SHP77 treated with DMSO at 0.1 percent for 48 hours (cell line): ENCODE measurements at regions not wholly inside any gene's neighbourhood (a gene's known extent, or its start where the extent isn't known, plus 50 kb on each side); places are given as distances from the start of the nearest gene placed in this dataset.

ENCODE experiments used
- DNase-seq: peaks from one replicate; lab custom pipeline; 2025; lab: John Stamatoyannopoulos, UW

GRCh38 chr22:23409976-23410375 is 170.1 kb downstream of the IGLL1 start:
- no peak for DNase-seq

- no peak for DNase-seq
Measured at GRCh38 chr22:23408321-23408720, 171.8 kb downstream of the IGLL1 start.

DNA sequence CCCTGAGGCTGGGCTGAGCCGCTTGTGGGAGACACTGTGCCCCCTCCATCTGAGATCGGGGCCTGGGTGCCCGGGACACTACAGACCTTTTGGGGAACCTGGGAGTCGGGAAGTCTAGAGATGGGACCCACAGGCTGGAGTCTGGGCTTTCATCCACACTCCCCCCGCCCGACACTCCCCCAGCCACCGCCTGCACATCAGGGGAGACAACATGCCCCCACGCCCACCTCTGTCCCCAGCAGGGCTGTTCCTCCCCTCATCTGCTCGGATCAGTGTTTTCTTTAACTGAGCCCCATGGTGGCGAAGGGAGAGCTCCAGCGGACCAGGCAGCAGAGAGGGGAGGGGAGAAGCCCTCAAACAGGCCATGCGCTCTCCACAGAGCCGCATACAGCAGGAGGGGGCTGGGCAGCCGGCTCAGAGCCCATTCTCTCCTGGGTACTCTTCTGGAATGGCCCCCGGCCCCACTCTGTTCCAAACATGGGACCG is 174.7 kb downstream of the IGLL1 start:
- no peak for DNase-seq

DNA sequence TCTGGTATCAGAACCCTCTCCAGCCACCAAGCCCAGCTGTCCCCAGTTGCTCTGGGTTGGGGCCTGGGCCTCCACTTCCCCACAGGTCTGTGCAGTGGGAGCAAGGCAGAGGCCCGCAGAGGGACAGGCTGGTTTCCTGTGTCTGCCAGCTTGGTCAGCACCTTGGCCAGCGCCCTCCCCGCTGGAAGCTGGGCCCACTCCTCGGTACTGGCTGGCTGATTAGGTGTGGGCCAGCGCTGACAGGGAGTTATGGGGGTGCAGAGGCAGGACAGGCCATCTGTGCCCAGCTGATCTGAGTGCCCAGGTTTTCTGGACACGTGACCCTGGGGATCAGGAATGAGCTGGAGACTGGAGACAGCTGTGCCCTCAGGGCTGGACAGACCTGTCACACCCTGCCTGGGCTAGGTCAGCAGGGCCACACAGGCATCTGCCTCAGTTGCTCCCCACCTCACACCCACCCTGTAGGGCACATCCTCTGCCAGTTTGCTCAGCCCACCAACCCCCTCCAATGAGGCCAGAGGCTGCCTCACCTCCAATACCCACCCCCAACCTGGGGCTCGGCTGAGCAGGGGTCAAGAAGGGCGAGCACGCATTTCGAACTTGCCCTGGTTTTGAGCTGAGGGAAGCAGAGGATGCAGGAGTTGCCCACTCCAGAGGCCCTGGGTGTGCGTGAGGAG is 175.3 kb downstream of the IGLL1 start:
- no peak for DNase-seq

GRCh38 chr22:23403720-23404688 is 176.1 kb downstream of the IGLL1 start:
- no peak for DNase-seq

DNA sequence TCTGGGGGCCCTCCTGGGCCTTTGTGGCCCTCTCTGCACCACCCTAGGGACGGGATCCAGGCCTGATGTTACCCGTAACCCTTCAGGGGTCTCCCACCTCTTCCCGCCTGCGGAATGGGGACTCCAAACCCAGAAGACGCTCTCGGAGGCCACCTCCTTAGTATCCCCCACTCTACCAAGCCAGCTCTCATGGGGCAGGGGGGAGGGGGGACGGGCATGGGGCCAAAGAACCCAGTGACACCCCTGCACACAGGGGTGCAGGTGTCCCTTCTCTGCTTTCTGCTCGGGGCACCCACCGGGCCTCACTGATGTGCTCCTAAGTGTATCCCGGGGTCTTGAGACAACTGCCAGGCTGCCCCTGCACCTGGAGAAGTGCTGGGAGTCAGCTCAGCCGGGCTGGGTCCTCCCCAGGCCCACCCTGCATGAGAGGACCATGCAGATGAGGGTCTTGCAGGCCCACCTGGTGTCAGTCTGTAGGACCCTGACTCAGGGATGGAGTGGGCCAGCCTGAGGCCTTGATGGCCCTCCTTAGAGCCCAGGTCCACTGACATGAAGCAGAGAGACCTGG is 176.9 kb downstream of the IGLL1 start:
- DNase-seq, result no peak

- no peak for DNase-seq
Measured at GRCh38 chr22:23402275-23403151, 177.6 kb downstream of the IGLL1 start.

DNA sequence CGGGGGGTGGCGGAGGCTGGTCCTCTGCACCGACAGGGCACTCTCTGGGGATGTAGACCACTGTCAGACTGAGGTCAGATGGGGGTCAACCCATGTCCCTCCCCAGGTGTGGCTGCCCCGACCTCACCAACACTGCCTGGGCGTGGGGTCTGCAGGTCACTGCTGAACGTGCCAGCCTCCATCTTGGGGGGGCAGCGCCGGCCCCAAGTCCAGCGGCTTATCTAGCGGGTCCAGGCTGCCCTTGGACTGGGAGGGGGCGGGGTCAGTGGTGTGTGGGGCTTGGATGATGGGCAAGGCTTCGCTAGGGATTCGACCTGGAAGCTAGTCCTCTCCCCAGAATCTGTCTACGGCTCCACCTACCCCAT is 178.2 kb downstream of the IGLL1 start:
- no peak for DNase-seq

DNA sequence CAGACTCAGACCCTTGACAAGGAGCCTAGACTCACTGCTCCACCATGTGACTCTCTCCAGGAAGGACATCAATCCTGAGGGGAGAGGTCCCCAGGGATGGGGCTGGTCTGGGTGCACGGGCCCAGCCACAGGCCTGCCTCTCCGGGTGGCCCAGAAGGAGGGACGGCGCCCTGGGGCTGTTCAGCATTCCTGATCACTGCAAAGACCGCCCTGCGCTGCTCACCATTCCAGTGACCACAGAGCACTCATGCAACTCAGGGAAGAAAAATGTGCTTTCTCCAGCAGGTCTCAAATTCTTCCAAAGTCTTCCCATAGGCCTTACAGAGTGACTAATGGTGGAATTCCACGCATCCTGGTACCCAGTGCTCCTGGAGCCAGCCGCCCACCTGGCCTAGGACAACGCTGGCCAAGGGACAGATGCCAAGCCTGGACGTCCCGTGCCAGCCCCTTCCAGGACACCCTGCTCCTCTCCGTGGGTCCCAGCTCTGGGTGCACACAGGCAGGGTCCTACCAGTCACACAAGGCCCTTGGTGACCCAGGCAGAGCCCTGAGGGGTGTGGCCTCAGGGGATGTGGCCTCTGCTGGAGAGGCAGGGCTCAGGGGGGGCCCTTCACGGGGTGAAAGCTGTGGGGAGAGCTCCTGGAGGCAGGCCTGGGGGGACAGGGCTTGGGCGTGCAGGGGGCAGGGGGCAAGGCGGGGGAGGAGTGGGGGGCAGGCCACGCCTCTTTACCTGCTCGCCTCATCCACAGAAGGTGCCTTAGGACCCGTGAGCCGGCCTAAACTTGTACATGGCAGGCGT is 178.8 kb downstream of the IGLL1 start:
- no peak for DNase-seq

GRCh38 chr22:23400286-23400981 is 179.7 kb downstream of the IGLL1 start:
- DNase-seq, result no peak

DNA sequence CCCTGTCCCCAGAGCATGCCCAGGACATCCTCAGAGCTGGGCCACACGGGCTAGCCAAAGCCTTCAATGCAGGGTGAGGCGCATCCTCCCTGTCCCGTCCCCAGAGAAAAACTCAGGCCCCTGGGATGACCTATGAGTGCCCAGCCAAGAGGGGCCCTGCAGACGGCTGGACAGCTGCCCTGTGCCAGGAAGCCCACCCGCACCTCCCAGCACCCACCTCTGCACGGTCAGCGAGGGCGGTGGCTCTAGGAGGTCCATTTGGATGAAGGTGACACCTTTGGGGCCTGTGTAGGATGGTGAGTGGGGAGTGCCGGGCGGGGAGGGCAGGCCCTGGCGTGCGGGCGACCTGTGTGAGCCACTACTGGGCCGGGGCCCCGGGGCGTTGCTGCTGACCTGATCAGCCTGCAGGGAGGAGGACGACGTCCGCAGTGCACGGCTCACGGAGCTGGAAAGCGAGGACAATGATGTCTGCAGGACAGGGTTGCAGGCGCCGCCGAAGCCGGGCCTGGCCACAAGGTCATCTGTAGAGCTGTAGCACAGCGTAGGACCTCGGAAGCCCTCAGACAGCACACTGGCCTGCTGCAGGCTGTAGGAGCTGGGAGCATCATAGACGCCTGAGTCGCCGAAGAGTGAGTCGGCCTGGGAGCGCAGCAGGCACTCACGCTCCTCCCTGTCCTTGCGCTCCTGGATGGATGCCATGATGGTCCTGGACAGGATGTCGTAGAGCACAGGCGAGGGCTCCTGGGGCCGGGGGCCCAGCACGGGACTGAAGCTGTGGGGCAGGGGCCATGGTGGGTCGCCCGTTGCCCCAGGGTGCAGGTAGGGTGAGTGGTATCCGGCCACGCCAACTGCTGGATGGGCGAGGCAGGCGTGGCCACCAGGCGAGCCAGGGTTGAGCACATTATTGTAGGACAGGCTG is 180.5 kb downstream of the IGLL1 start:
- DNase-seq, result no peak

- no peak for DNase-seq
Measured at GRCh38 chr22:23398701-23399366, 181.3 kb downstream of the IGLL1 start.

- DNase-seq, result no peak
Measured at GRCh38 chr22:23397613-23398567, 182.2 kb downstream of the IGLL1 start.

DNA sequence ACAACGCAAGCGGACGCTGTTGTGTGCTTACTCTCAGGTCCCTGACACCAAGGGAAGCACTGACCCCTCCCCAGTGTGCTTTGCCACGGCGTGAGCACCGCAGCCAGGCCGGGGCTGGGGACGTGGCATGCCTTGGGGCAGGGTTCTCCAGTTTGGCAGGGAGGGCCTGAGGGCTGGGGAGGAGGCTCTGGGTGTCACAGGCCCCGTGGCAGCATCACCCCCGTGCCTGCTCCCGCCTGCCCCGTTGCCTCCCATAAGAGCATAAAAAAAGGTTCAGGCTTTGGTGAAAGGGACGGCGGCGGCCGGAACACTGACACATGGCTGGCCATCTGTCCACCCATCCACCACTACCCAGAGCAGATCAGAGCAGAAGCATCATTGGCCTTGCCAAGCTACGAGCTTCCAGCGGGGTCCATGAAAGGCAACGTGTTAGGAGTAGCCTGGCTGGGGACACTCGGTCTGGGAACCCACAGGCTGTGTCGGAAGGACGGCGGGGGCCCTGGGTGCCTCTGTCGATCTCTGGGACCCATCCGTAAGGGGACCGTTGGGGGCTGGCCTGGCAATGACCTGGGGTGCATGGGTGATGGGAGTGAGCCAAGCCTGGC is 183.0 kb downstream of the IGLL1 start:
- DNase-seq, result no peak

DNA sequence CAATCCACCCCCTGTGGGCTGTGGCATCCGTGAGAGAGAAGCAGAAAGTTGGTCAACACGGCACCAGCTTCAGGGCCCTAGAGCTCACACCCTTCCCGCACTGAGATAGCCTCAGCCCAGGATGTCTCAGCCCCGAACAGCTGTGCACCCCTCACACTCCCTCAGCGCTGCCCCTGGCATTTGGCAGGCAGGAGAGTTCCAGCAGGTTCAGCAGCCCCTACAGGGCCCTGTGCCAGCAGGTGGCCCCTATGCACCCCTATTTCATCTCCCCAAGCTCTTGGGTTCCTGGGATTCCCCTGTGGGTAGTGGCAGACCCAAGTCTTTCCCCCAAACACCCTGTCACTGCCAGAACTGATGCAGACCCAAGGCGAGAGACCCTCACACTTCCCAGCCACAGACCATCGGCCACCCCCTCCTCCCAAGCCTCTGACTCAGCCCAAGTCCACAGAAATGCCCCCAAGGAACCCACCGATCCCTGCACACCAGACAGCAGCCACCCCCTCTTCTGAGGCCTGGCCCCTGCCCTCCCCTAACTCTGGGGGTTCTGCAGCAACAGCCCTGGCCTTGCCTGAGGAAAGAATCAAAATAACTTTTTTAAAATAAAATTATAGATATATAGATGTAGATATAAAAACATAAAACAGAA is 183.6 kb downstream of the IGLL1 start:
- DNase-seq, result no peak

DNA sequence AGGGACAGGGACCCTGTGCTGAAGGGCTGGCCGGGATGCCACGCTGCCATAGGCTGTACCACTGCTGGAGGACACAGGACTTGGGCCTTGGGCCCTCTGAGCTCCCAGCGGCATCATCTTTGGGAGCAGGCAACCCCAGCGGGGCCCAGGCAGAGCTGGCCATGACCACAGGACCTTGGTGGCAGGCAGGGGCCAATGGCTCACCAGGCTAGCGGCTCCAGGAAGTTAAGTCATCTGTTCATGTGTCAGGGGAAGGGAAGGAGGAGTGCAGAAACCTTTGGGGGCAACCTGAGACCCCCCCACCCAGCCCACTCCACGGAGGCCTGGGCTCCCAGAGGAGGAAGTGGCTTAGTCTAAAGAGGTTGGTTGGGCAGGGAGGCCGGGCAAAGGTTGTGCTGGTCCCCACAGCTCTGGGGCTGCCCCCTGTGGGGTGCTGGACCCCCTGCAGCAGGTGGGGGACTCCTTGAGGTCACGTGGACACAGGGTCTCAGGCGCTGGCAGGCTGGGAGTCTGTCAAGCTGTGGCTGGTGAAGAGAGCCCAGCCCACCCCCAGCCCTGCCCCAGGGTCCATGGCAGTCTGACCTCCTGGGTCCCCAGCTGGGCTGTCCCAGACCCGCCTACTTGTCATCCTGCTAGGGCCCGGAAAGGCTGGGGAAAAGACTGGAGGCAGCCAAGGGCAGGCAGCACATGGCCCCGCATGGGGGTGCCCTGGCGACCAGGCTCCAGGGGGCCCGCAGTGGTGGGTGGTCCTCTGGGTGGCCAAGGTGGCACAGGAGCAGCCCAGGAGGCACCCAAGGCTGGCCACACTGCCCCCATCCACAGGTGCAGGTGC is 184.3 kb downstream of the IGLL1 start:
- DNase-seq, result no peak
